HG02571 (cell line): ENCODE measurements at regions not wholly inside any gene's neighbourhood (a gene's known extent, or its start where the extent isn't known, plus 50 kb on each side); places are given as distances from the start of the nearest gene placed in this dataset.
"Not testable (repeated sequence)": the region's sequence is repeated elsewhere in the genome, so short reads cannot be mapped to it uniquely, and the experiment has no call there.

Experiments used
- ATAC-seq: cut with Tn5 transposase; IDR thresholded peaks from one replicate; pipeline ENCODE4 v1.9.1; 2021; ENCODE audit warnings: mild to moderate bottlenecking, moderate library complexity; ENCODE audit not compliant: unreplicated experiment

DNA sequence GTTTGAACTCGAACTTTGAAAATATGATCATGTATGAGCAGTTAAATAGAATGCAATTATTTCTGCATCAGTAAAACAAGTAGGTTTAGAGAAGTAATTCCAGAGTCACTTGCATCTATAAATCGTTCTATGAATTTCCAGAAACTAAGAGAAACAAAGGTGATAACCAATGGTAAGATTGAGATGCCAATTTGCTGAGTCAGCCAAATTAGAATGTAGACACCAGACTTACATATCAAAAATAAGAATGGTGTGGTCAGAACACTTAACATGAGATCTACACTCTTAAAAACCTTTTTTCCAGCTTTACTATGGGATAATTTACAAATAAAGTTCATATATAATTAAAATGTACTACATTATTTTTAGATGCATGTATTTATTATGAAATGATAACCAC lies 1435.9 kb downstream of the OTOL1 start:
- ATAC-seq = no peak

DNA sequence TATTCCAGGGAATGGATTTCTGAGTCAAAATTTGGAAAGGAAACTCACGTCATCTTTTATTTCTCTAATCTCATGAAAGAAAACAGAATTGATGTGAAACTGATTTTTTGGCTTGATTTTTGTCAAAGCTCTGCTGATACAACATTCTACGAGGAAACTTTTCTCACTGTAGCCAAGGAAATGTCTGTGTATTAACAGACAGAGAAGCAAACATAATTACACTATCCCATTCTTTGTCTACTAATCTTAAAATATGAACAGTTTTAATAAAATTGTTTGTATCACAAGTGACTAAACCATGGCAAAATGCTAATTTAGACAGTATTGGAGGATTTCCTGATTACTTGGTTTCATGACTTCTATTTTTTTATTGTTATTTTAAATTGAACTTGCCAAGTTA lies 1437.0 kb downstream of the OTOL1 start:
- ATAC-seq = no peak

DNA sequence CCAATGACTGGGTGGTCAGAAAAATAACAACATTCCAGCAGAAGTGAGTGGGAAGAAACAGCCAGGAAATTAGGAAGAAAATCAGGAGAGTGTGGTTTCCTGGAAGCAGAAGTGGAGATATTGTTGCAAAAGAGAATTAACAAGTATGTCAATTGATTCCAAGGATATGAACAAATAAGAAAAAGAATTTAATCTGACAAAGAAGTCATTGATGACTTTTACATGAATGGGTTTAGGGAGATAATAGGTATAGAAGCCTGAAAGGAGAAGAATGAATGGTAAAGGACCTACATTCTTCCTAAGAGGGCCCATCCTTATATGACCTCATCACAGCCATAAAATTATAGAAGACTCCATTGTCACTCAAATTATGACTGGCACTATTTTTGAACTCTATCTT lies 1440.1 kb downstream of the OTOL1 start:
- no peak for ATAC-seq

DNA sequence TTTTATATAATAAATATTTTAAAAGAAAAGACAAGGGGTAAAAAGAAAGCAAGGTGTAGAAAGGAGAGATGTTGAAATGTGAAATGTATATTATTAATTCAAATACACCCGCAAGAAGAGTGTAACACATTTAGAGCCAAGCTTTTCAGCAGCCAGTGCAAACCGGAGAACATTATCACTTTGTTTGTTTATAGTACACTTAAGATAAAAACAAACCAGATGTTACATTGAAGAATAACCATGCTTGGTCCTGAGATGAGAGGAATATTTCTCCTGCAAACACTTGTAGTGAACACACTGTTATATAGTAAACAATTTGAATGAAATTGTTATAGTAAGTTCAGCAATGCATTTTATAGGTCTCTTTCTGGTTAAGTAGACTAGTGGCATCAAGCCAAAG lies 1441.5 kb downstream of the OTOL1 start:
- ATAC-seq = no peak

DNA sequence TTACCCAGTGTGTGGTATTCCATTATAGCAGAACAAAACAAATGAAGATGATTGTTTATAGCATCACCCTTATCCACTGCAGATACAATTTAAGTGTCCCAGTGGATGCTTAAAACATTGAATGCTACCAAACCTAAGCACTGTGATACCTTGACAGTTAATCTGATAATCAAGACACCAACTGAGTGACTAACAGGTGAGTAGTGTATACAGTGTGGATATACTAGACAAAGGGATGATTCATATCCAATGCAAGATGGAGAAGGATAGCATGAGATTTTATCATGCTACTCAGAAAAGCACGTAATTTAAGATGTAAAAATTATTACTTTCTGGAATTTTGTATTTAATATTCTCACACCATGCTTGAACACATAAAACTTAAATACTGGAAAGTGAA lies 1449.0 kb downstream of the OTOL1 start:
- no peak for ATAC-seq

DNA sequence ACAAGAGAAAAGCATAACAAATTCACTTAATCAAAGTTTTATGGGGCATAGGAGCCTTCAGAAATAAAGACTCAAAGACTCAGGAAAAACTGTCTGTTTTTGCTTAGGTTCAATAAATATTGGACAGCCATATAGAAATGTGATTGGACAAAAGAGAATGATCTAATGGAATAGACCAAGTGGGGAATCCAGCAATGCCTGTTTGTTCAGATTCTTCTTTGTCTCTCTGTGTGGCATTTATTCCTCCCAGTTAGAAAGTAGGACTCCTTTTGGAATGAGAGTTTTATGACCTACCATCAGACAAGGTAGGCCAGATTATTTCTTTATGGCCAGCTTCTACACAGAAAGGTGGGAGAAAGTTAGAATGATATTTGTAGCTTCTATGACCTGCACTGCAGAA lies 1460.1 kb downstream of the OTOL1 start:
- no peak for ATAC-seq

DNA sequence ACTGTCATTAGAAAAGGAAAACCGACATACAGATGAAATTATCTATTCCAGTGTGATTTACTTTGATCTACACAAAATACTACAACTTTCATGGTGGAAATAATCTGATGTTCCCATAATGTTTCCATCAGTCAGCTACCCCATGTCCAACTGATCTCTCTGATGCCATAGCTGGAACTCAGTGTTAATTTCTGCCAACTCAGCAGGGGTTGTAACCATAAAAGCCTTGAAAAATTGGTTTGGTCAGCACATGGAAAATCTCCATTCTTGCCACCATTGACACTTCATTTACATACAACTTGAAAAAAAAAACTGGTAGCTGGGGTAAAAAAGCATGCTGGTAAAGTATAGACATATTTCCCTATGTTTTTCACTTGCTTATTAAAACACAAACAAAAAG lies 1463.7 kb downstream of the OTOL1 start:
- ATAC-seq = no peak

DNA sequence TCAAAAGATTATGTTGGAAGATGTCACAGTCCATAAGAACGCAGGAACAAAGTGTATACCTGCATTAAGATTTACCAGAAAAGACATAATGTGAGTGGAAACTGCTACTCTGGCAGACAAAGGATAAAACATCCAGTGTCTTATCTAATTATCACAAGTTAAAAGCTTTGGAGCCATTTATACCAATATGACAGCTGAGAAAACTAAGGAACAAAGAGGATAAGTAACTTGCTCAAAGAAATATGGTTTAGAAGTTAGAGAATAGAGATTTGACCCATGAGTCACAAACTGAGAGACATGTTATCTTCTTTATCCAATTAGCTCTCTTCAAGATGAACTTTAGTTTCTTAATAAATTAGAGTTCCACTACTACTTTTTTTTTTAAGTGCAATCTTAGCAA lies 1473.7 kb downstream of the OTOL1 start:
- ATAC-seq = no peak

DNA sequence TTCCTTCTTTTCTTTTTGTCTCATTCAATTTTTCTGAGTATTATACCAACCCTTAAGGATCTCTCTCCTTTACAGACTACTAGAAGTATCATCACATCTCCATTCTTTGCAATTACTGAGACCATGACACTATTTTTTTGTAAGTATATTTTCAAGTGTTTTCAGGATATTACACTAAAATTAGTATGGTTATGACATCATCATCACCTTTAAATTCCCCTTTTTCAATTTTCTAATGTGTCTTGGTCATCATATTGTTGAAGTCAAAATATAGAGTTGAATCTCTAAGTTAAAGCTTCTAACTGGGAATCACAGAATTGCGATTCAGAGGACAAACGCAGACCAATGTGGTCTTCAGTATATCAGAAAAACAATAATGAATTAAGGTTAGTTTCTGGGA lies 1475.1 kb downstream of the OTOL1 start:
- ATAC-seq = no peak

DNA sequence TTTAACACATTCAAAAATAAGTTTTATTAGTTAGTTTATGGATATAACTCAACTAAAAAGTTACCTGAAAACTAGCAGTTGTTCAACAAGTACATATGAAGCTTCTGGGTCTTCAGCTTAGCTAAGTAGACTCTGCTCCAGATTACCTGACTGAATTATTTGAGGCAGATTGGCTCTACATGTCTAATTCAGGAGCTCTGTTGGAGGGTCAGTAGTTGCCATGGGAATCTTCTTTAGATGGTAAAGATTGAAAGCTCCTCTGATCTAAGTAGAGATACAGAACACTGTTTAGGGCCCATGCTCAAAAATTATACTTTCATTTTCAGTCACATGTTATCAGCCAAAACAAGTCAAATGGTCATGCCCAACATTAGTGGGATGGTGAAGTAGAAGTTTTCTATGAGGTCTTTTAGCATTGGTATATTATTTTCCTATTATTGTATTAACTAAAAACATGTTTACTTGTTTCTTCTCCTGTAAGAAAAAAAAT lies 1476.9 kb downstream of the OTOL1 start:
- ATAC-seq = no peak

DNA sequence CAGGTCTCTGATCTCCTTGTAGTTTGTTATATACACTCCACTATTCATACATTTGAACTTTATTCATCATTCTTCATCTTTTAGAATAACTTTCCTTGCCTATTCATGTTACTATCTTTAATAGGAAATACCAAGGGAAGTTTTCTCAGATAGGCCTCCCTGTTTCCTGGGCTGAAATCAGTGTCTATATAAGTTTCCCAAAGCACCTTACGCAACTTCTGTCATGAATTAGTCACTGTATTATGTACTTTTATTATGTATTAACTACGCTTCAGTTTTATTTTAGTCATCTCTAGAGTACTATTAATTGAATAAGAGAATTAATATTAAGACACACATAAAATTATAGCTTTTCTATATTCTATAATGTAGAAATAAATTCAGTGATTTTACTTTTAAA lies 1481.5 kb downstream of the OTOL1 start:
- no peak for ATAC-seq

DNA sequence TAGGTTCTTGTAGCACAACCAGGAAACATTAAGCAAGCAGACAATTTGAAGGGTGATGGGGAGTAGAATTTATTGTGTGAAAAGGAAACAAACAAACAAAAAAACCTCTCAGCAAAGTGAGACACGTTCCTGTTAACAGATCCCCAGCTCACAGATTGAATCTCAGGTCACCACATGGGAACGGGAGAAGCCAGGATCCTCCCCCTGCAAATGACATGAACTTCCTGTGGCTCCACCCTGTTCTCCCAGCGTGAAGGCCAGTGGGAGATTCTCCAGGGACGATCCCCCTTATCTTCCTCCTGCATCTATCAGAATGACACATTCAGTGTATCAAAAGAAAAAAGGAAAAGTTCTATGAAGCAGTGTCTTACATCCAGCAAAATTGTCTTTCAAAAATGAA lies 1488.1 kb downstream of the OTOL1 start:
- no peak for ATAC-seq

DNA sequence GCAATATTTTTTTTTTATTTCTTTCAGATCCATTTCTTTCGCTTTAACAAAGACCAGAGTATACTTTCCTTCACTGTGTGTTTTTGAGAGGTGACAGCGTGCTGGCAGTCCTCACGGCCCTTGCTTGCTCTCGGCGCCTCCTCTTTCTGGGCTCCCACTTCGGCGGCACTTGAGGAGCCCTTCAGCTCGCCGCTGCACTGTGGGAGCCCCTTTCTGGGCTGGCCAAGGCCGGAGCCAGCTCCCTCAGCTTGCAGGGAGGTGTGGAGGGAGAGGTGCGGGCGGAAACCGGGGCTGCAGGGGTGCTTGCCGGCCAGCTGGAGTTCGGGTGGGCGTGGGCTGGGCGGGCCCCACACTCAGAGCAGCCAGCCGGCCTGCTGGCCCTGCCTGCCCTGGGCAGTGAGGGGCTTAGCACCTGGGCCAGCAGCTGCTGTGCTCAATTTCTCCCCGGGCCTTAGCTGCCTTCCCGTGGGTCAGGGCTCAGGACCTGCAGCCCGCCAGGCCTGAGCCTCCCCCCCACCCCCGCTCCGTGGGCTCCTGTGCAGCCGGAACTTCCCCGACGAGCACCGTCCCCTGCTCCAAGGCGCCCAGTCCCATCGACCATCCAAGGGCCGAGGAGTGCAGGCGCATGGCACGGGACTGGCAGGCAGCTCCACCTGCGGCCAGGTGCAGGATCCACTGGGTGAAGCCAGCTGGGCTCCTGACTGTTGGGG lies 1490.6 kb downstream of the OTOL1 start:
- not testable (repeated sequence) for ATAC-seq

DNA sequence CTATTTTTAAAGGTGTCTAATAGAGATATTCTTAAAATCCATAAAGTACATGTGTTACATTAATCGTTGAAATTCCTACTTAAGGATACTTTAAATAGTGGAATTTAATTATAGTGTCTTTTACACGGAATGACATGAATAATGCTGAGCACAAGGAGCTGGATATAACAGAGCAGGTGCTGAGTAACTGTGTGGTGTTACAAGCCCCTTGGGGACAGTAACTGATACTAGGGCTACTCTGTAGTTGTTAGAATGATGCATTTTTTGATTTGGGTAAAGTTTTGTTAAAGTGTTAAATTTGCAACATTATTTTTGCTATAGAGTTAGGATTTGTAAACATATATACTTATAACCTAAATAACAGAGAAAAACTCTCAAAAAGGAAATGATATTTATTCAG lies 1496.1 kb downstream of the OTOL1 start:
- no peak for ATAC-seq

DNA sequence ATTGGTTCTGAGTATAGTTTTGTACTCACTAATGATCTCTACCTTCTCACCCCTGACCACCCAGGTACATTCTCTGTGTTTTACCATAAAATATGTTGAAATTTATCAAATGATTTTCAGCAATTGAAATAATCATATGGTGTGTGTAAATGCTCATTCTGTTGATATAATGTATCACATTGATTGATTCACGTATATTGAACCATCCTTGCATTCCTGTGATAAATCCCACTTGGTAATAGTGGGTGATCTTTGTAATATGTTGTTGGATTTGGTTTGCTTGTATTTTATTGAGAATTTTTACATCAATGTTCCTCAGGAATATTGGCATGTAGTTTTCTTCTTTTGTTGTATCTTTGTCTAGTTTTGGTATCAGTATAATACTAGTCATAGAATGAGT lies 1497.6 kb downstream of the OTOL1 start:
- ATAC-seq = no peak

DNA sequence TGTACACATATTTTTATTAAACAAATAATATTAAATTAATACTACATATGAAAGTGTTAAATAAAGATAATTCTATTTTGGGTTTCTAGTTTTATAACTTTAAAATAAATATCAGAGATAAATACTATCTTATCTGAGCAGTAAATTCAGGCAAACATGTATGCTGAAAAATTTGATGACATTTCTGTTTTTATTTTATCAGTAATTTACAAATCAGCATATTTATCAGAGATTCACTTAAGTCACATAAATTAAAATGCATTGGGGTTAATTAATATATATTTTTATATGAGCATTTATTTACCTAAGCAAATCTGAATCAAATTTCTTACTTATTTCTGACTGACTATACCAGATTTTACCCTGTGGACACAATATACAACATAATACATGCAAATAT lies 1499.8 kb downstream of the OTOL1 start:
- no peak for ATAC-seq

DNA sequence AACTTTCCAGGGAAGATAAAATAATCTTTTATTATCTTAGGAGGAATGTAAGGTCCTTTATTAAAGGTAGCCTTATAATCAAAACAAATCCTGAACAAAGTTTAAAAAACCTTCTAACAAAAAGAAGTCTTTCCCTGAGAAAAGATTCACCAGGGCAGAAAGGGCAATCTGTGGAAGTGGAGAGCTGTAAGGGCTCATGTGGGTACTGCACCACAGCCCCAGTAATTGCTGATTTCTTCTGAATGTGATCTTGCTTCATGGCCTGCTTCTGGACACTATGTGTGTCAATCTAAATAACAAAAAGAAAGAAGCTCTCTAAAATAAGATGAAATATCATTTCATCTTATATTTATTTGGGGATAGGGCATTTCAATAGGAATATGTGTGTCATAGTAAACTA lies 1501.6 kb downstream of the OTOL1 start:
- no peak for ATAC-seq

DNA sequence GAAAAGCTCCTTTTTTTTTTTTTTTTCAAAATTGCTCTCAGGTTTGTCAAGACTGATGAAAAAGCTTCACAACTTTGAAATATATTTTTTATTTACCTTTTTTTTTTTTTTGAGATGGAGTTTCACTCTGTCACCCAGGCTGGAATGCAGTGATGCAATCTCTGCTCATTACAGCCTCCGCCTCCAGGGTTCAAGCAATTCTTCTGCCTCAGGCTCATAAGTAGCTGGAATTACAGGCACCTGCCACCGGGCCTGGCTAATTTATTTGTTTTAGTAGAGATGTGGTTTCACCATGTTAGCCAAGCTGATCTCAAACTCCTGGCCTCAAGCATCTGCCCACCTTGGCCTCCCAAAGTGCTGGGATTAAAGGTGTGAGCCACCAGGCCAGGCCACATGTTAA lies 1515.0 kb downstream of the OTOL1 start:
- no peak for ATAC-seq

DNA sequence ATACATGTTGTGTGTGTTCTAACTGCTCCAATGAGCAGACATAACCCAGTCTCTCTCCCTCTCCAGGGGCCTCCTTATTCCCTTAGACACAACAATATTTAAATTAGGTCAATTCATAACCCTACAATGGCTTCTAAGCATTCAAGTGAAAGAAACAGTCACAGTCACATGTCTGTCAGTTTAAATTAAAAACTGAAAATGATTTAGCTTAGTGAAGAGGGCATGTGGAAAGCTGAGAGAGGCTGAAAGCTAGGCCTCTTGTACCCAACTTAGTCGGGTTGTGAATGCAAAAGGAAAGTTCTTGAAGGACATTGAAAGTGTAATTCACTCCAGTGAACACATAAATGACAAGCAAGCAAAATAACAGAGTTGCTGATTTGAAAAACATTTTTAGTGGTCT lies 1519.6 kb downstream of the OTOL1 start:
- no peak for ATAC-seq

DNA sequence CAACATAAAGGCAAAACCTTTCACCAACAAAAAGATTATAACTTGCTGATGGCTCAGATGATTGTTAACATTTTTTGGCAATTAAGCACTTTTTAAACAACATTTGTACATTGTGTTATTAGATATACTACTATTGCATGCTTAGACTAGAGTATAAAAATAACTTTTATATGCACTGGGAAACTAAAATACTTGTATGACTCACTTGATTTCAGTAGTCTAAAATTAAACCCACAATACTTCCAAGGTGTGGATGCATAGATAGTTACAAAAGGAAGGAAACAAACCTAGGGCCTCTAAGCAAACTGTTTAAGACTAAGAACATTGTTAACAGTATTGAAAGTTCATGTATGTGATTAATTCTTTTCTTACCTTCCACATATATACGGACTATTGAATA lies 1521.5 kb downstream of the OTOL1 start:
- no peak for ATAC-seq

DNA sequence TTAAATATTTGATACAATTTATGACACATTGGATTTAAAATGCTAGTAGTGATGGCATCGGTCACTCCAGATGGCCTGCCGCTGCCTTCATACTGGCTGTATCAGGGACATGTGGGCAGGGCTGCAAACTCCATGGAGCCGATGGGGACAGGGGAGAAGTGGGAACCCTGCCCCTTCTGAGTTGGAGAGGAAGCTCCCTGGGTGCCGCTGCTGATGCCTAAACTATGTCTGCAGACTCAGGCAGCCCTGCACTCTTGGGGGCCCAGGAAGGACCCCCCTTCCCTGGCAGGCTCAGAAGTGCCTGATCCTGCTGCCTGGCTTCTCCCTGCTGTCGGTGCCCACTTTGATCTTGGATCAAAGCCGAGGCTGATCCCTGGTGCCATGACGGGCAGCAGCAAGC lies 1522.1 kb downstream of the OTOL1 start:
- ATAC-seq = no peak

DNA sequence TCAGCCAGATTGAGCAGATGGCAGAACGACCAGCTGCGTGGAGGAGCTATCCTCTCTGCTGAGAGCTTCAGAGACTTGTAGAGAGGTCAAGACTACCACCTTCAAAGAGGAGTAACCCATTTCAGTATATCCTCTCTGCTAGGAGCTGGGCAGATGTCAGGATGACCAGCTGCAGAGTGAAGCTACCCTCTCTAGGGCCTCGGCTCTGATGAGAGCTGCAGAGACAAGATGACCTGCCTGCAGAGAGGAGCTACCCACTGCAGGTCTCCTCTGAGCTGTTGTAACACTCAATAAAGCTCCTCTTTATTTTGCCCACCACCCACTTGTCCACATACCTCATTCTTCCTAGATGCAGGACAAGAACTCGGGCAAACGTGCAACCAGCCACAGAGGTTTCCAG lies 1522.7 kb downstream of the OTOL1 start:
- ATAC-seq = no peak

DNA sequence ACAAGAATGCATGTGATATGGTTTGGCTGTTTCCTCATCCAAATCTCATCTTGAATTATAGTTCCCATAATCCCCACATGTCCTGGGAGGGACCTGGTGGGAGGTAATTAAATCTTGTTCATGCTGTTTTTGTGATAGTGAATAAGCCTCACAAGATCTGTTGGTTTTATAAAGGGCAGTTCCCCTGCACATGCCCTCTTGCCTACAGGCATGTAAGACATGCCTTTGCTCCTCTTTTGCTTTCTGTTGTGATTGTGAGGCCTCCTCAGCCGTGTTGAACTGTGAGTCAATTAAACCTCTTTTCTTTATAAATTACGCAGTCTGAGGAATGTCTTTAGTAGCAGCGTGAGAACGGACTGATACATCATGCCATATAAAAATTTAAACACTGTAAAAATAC lies 1537.0 kb downstream of the OTOL1 start:
- ATAC-seq = no peak
